Glomerular endothelial cell (primary cell): ENCODE measurements at regions not wholly inside any gene's neighbourhood (a gene's known extent, or its start where the extent isn't known, plus 50 kb on each side); places are given as distances from the start of the nearest gene placed in this dataset.
"Not testable (repeated sequence)": the region's sequence is repeated elsewhere in the genome, so short reads cannot be mapped to it uniquely, and the experiment has no call there.

Experiments
- DNase-seq: peaks from one replicate; pipeline ENCODE4 v3.0.0-alpha.2; 2011; ENCODE audit warnings: low read depth, low spot score; ENCODE audit errors: extremely low read depth

GRCh38 chr14:42563313-42563712 is 956.6 kb downstream of the LRFN5 start:
- DNase-seq, result no peak

DNA sequence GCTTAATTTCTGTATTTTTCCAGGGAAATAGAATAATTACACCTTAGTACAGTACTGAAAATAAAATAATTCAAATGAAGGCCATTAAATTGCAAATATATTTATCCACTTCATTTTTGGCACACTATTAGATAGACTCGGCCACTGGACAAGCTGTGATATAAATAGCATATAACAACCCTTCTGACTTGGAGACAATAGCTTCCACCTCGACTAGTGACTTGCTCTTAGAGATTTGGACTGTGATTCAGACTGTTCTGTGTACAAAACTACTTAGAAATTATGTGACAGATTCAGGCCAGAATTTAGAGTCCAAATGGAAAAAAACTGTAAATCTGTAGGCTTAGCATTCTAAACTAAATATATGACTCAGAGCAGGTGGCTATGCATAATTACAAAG is 949.9 kb downstream of the LRFN5 start:
- no peak for DNase-seq

DNA sequence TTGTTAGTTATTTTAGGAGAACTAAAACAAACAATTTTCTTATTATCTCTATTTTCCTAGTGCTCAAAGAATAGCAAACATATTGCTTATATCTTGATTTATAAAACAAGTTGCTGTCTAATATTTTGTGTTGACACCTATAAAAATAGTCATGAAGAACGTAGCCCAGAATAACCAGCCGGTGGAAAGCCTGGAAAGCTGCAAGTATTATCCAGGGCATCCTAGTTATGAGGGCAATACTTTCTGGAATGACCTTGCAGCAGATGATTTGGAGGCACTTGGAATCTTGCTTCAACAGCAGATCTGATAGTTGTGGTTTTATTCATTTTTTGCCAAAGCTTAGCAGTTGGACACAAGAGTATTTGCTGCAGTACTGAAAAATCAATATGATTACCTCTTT is 948.7 kb downstream of the LRFN5 start:
- DNase-seq, result no peak

DNA sequence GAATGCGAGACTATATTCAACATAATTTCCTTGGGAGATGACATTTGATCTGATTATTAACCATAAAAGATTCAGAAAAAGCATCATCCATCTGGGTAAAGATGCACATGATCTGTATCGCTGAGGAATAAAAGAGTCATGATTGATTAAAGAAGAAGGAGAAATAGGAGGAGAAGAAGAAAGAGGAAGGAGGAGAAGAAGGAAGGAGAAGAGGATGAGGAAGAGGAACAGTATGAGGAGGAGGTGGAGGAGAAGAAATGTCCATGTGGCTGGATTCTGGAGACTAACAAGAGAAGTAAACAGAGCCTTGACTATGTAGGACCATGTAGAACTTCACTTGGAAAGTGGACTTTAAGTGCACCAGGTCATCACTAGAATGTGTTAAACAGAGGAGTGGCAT is 947.4 kb downstream of the LRFN5 start:
- no peak for DNase-seq

DNA sequence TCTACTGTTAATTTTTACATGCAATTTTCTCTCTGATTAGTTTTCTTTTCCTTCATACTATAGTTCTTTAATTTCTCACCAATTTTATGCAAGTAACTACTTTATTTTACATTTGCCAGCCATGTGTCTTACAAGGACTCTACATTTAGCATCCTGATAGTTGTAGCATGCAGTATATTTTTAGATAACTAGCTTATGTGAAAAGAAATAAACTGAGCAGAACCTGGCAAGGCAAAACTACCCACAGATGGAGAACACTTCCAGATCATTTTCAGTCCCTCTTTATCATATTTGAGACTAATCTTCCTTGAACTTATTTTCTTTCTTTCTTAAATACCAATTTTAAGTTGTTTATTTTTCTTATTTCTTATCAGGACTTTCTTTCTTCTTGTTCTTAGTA is 943.6 kb downstream of the LRFN5 start:
- DNase-seq, result no peak

GRCh38 chr14:42548349-42548748 is 941.7 kb downstream of the LRFN5 start:
- no peak for DNase-seq

GRCh38 chr14:42545636-42546035 is 939.0 kb downstream of the LRFN5 start:
- DNase-seq, result no peak

DNA sequence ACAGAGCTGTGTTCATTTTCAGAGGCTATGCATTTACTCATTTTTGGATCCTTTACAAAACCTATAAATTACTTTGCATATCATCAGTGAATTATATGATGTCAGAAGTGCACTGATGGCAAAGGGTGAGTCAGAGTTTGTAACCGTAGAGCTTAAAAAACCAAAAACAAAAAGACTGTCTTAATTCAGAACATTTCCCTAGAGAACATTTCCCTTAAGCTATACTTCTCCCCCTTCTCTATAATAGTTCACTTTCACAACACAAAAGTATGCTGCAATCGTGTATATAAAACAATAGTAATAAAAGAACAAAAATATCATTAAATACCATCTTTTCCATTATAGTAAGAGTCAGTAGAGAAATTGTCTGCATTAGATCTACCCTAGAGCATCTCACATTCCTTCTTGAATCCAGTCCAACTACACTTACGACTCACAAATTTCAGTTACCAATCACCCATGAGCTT is 934.9 kb downstream of the LRFN5 start:
- no peak for DNase-seq

GRCh38 chr14:42535397-42535796 is 928.7 kb downstream of the LRFN5 start:
- DNase-seq, result no peak

DNA sequence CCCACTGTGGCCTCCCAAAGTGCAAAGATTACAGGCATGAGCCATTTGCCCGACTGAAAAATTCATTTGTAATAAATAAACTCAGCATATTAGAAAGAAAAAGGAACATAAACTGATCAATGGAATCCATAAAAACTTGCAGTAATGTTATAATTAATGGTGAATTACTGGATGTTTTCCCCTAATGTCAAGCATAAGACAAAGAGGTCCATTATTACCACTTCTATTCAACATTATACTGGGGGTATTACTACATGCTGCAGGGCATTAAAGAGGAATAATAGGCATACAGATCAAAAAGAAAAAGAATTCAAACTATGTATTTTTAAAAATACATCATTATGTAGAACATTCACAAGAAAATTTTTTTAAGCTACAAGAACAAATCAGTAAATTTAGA is 926.8 kb downstream of the LRFN5 start:
- DNase-seq, result no peak

DNA sequence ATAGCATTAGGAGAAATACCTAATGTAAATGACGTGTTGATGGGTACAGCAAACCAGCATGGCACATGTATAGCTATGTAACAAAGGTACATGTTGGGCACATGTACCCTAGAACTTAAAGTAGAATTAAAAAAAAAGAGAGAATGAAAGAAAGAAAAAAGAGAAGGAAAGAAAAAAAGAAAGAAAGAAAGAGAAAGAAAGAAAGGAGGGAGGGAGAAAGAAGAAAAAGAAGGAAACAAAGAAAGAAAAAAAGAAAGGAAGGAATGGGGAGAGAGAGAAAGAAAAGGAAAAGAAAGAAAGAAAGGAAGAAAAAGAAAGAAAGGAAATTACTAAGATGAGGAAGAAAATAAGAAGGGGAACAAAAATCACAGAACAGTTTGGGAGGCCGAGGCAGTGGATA is 925.5 kb downstream of the LRFN5 start:
- no peak for DNase-seq

DNA sequence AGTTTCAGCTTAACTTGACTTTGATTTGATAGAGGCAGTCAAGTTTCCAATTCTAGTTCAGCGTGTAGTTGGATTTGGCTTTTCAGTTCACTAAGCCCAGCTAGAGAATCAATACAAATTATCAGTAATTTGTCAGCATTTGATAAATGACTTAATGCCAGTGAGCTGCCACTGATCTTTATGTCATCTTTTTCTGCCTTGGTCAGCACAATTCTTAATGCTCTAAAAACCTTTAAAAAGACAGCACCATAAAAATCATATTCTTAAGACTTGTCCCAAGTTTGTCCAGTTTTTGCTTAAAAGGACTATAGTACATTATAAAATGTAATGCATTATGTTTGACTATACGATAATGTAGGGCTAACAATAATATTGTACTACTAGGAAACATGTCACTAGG is 920.5 kb downstream of the LRFN5 start:
- no peak for DNase-seq

GRCh38 chr14:42523666-42524065 is 917.0 kb downstream of the LRFN5 start:
- no peak for DNase-seq

DNA sequence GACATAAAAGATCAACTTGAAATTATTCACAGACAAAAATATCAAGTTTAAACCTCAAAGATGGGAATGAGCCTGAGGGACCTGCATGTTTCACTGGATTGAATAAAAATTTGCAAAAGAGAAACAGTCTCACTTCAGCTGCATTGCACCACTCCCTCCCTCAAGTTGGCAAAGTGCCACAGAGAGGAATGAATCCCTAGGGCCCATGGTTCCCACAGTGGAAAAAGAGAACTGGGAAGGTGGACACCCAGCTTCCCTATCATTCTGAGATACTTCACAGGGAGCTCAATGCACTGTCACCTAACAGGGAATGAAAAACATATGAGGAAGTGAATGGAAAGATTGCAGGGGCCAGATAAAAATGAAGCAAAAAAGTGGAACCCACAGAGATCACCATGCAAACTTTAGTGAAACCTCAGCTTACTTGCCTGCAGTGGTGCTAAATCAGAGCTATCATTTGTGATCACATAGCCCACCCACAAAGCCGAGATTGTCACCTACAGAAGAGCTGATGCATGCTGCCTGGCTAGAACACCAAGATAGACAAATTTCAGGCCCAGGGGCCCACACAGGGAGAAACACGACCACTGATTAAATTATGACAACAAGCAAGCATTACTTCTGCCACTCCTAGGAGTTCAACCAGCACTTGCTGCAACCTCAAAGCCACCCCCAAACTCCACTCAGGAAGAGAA is 911.3 kb downstream of the LRFN5 start:
- DNase-seq, result no peak

DNA sequence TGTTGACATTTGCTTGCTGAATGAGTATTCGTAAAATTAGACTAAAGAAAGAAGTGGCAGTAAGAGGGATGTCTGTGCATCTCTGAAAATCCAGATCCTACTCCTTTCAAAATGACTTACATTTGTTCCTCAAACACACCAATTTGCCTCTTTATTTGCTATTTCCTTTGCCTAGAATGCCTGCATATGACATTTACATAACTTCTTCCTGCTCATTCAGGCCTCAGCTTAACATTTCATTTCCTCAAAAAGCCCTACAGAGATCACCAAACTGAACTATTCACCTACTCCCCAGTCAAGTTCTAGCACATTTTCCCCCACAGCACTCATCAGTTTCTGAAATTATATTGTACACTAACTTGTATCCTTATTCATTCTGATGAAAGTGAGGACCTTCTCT is 907.2 kb downstream of the LRFN5 start:
- no peak for DNase-seq

DNA sequence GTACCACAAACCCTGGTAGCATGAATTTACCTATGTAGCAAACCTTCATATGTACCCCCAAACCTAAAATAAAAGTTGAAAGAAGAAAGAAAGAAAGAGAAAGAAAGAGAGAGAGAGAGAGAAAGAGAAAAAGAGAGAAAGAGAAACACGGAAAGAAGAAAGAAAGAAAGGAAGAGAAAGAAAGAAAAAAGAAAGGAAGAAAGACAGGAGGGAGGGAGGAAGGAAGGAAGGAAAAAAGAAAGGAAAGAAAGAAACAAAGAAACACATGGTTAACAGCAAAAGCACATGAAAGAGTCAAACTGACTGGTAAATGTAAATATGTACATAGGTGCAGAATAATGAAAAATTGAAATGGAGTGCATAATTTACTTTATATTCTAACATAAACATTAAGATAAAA is 903.4 kb downstream of the LRFN5 start:
- no peak for DNase-seq

GRCh38 chr14:42508209-42508946 is 901.7 kb downstream of the LRFN5 start:
- DNase-seq, result no peak

DNA sequence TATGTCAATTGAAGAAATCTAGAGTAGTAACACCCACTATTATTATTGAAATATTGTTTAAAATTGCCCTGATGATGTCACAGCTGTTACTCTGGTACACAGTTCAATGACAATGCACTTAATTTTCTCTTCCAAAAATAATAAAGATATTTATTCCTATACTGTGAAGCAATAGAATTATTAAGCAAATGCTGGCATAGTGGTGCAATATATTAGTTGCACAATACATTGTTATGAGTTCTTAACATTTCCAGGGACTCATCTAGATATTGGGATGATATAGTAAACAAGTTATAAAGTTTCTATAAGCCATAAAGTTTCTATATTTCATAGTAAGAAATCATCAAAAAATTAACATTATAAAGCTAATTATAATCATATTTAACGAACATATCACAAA is 897.8 kb downstream of the LRFN5 start:
- DNase-seq, result no peak

- DNase-seq, result no peak
These were observed 892.5 kb downstream of the LRFN5 start for GRCh38 chr14:42499137-42499536.

DNA sequence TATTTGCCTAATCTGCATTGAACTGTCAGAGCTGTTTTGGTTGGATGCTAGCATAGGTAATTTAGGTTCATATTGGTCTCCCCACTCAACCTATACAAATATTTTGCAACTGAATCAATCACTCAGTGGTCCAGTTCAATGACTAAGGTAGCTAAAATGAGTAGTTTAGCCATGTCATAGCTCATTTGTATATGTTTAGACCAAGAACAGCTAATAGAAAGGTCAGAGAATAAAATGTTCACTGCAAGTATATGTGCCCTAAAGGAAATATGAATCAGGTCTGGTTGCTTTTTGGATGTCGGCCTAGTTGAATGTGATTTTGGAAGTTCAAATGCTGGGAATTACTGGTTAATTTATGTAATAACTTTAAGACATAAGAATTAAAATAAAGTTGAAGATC is 883.9 kb downstream of the LRFN5 start:
- no peak for DNase-seq

- DNase-seq, result no peak
These were observed 882.3 kb downstream of the LRFN5 start for GRCh38 chr14:42488965-42489364.

DNA sequence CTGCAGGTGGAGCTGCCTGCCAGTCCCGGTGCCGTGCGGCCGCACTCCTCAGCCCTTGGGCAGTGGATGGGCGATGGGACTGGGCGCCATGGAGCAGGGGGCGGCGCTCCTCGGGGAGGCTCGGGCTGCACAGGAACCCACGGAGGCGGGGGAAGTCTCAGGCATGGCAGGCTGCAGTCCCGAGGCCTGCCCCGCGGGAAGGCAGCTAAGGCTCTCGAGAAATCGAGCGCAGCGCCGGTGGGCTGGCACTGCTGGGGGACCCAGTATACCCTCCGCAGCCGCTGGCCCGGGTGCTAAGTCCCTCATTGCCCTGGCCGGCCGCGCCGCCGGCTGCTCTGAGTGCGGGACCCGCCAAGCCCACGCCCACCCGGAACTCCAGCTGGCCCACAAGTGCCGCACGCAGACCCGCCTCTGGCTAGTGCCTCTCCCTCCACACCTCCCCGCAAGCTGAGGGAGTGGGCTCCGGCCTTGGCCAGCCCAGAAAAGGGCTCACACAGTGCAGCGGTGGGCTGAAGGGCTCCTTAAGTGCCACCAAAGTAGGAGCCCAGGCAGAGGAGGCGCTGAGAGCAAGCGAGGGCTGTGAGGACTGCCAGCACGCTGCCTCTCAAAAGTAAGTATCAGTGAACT is 875.8 kb downstream of the LRFN5 start:
- not testable (repeated sequence) for DNase-seq
